NCI-H226 (cell line): ENCODE measurements at regions not wholly inside any gene's neighbourhood (a gene's known extent, or its start where the extent isn't known, plus 50 kb on each side); places are given as distances from the start of the nearest gene placed in this dataset.

Experiments used
- DNase-seq: peaks from one replicate; pipeline ENCODE4 v3.0.0-alpha.2; 2015

GRCh38 chr5:30039379-30039778 is 1154.1 kb upstream of the CDH6 start:
- DNase-seq, result no peak

- no peak for DNase-seq
These were observed 1158.6 kb upstream of the CDH6 start for GRCh38 chr5:30034870-30035269.

GRCh38 chr5:30030101-30030500 is 1163.4 kb upstream of the CDH6 start:
- DNase-seq, result no peak

GRCh38 chr5:30001826-30002225 is 1191.7 kb upstream of the CDH6 start:
- no peak for DNase-seq

GRCh38 chr5:30000231-30000630 is 1193.3 kb upstream of the CDH6 start:
- DNase-seq, result no peak

GRCh38 chr5:29995154-29995553 is 1198.3 kb upstream of the CDH6 start:
- no peak for DNase-seq

GRCh38 chr5:29994519-29994918 is 1199.0 kb upstream of the CDH6 start:
- no peak for DNase-seq

- DNase-seq, result no peak
These were observed 1200.2 kb upstream of the CDH6 start for GRCh38 chr5:29993286-29993685.

- no peak for DNase-seq
These were observed 1201.2 kb upstream of the CDH6 start for GRCh38 chr5:29992248-29992647.

GRCh38 chr5:29990681-29991080 is 1202.8 kb upstream of the CDH6 start:
- no peak for DNase-seq

- DNase-seq, result peak; percentile 2
These were observed 1209.3 kb upstream of the CDH6 start for GRCh38 chr5:29984156-29984540.

- no peak for DNase-seq
These were observed 1209.8 kb upstream of the CDH6 start for GRCh38 chr5:29983528-29984155.

- DNase-seq, result no peak
These were observed 1211.0 kb upstream of the CDH6 start for GRCh38 chr5:29982457-29982856.

GRCh38 chr5:29972597-29972996 is 1220.9 kb upstream of the CDH6 start:
- no peak for DNase-seq

- no peak for DNase-seq
These were observed 1229.5 kb upstream of the CDH6 start for GRCh38 chr5:29963956-29964355.

GRCh38 chr5:29960323-29960722 is 1233.2 kb upstream of the CDH6 start:
- DNase-seq, result no peak

- DNase-seq, result no peak
These were observed 1242.9 kb upstream of the CDH6 start for GRCh38 chr5:29950416-29951145.

- no peak for DNase-seq
These were observed 1244.1 kb upstream of the CDH6 start for GRCh38 chr5:29949301-29949872.

- DNase-seq, result no peak
These were observed 1249.2 kb upstream of the CDH6 start for GRCh38 chr5:29944327-29944726.

GRCh38 chr5:29942089-29942488 is 1251.4 kb upstream of the CDH6 start:
- DNase-seq, result no peak

- DNase-seq, result no peak
These were observed 1253.5 kb upstream of the CDH6 start for GRCh38 chr5:29939988-29940387.

GRCh38 chr5:29935371-29935770 is 1258.1 kb upstream of the CDH6 start:
- DNase-seq, result peak; percentile 31

GRCh38 chr5:29930316-29930715 is 1263.2 kb upstream of the CDH6 start:
- no peak for DNase-seq

GRCh38 chr5:29924107-29924506 is 1269.4 kb upstream of the CDH6 start:
- no peak for DNase-seq
